H7 (cell line): ENCODE measurements at regions not wholly inside any gene's neighbourhood (a gene's known extent, or its start where the extent isn't known, plus 50 kb on each side); places are given as distances from the start of the nearest gene placed in this dataset.
A peak's percentile ranks its signal among the peaks of the same experiment; 100 is the strongest.

Experiments used
- DNase-seq: peaks from one replicate; pipeline ENCODE4 v3.0.0; 2012
- H3K27me3 ChIP-seq: 2 replicates; pipeline ENCODE4 v1.6.0; 2011; ENCODE audit warnings: mild to moderate bottlenecking, low read length; ENCODE audit not compliant: control insufficient read depth, insufficient read depth
- H3K36me3 ChIP-seq: replicated peaks from 2 replicates; pipeline ENCODE4 v1.5.1; 2011; ENCODE audit warnings: low read length; ENCODE audit not compliant: control insufficient read depth, insufficient read depth
- H3K4me3 ChIP-seq: 2 replicates; pipeline ENCODE4 v1.5.1; 2011; ENCODE audit warnings: low read depth, mild to moderate bottlenecking, control low read depth, low read length, moderate library complexity; ENCODE audit not compliant: insufficient read depth

DNA sequence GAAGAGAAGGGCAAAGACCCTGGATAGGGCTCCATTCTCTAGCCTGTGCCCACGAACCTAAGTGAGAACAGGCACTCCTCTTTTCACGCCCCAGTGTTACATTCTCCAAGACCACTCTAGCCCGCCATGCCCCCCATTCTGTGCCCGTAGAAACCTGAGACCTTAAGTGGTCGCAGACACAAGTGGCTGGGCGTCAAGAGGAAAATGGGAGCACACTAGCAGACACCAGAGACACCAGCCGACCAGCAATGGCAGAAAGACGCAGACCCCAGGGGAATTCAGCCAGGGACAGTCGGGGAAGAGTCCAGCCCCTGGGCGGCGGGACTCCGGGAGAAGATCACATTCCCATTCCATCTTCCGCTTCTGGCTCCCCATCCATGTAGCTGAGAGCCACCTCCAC, 2027.9 kb downstream of the PCDH7 start:
- no peak overlapping the region for H3K4me3 ChIP-seq
- no peaks in the 10 kb centered on the region for H3K36me3 ChIP-seq
- no peaks in the 10 kb centered on the region; the same call in 1 of the 2 replicates for H3K27me3 ChIP-seq
- DNase-seq, result no peak

DNA sequence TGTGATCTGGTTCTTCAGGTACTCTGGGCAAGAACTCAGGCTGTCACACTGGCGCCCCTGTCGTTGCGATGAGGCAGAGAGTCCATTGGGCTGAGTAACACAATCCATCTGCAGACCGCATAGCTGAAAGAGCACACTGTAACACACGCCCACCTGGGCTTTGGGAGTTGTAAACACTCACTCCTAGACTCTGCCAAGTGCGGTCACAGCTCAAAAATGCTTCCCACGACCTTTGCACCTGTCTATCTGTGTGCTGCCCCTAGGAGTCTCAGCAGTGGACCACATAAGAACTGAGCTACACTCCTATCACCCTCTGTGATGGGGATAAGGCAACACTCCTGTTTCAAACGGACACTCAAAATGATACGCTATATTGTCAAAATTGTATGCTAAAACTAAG, 2028.3 kb downstream of the PCDH7 start:
- no peak for DNase-seq
- Histone ChIP-seq H3K27me3 (no peaks in the 10 kb centered on the region; the same call in 1 of the 2 replicates), H3K4me3 (no peak overlapping the region), H3K36me3 (no peaks in the 10 kb centered on the region)

DNA sequence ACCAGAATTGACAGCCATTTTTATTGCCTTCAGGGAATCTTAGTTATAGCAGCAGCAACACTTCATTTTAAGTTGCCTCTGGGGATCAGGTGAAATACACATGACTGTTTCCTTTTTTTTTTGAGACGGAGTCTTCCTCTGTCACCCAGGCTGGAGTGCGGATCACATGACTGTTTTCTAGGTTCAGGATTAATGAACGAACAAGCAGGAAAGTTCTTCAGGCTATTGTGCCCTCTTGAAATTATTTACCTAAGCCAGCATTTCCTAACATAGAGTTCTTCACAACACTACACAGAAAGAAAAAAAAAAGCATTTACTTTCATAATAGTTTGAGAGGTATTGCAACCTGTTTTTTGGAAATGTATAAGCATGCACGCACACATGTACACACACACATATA, 2032.8 kb downstream of the PCDH7 start:
- no peak for DNase-seq
- no peaks in the 10 kb centered on the region for H3K36me3 ChIP-seq
- H3K27me3 ChIP-seq, result no peaks in the 10 kb centered on the region; the same call in 1 of the 2 replicates
- no peak overlapping the region for H3K4me3 ChIP-seq

DNA sequence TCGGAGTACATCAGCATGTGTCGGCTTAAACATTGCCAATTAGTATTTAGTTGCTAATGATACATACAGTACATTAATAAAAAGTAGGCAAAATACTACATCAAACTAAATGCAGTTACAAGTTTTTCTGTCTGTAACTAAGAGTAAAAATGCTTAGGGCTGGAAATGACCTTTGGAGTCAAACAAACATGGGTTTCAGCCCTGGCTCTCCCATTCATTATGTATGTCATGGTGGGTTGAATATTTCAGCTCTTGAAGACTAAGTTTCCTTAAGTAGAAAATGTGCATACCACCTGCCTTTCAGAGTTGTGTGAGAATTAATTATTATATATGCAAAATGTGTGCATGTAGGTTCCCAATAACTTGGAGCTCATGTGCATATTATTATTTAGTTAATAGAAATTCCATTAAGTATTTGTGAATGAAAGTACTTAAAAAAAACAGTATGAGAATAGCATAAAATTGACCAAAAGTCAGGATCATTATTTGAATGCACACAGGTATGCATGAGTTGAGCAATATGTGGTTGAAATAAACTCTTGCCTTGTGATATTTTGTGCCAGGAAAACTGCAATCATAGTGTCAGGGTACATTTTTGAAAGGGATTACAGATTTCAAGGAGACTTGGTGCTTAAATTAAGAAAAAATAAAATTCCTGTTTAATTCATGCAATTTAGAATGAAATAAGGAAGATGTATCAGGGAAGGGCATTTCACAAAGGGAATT, 2048.7 kb downstream of the PCDH7 start:
- no peaks in the 10 kb centered on the region for H3K27me3 ChIP-seq
- no peak overlapping the region for H3K4me3 ChIP-seq
- no peak for DNase-seq
- H3K36me3 ChIP-seq, result no peaks in the 10 kb centered on the region

DNA sequence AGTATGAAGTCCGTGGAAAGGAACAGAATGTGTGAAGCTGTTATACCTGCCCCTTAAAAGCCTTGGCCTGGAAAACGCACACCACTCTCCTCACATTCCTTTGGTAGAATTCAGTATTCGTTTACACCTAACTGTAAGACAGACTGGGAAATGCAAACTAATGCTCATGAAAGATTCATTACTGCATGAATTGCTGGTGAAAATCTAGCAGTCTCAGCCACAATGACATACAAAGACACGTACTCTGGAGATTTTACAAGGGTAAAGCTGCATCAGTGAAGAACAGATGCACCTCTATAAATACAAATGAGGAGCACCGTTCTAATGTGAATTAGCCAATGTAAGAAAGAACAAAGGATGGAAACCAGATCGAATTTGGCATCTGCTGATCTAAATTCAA, 2051.3 kb downstream of the PCDH7 start:
- no peak for DNase-seq
- no peaks in the 10 kb centered on the region for H3K36me3 ChIP-seq
- H3K27me3 ChIP-seq, result no peaks in the 10 kb centered on the region

DNA sequence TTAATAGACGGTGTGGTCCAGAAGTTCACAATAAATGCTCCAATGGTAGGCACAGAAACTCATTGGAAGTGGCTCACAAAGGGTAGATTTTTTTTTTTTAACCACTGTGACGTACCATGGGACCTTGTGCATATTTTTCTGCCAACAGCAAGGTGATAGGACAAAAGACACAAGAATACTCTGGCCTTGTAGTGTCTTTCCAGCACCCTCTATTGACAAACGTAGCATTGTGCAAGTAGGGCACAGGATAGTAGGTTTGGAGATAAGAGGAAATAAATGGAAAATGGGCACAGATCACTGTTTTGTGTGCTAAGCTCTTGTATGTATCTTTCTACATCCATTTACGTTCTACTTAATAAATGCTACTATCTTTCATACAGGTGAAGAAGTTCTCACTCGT, 2054.9 kb downstream of the PCDH7 start:
- Histone ChIP-seq H3K4me3 (no peak overlapping the region), H3K36me3 (no peaks in the 10 kb centered on the region), H3K27me3 (no peaks in the 10 kb centered on the region)
- DNase-seq, result peak; percentile 2

More for the DNA sequence above, 2051.3 kb downstream of the PCDH7 start:
- no peak overlapping the region for H3K4me3 ChIP-seq

DNA sequence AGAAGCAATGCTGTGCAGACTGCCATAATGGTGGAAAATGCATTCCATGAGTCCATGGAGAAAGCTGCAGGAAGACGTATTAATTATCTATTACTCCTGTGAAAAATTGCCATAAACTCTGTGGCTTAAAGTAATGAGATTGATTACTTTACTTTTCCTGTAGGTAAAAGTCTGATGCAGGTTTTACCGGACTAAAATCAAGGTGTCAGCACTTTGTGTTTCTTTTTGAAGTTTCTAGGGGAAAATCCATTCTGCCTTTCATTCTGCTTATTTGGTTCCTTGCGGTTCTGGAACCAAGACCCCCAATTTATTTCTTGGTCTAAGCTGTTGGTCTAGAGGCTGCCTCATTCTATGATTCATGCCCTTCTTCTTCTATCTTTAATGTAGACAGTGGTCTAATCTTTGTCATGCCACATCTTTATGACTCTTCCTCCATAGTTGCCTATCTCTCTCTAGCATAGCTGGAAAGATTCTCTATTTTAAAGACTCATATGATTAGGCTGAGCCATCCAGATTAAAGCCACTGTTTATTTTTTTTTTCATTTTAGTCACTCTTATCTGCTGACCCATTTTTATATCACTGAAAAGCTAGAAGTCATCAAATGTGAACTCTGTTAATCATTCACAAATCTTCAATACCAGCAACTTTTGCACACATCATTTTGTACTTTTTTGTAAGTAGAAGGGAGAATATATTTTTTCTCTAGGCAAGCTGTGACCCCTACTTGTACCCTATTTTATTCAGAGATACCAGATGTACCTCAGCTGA, 2056.4 kb downstream of the PCDH7 start:
- no peak for DNase-seq
- H3K27me3 ChIP-seq, result no peaks in the 10 kb centered on the region
- no peaks in the 10 kb centered on the region for H3K36me3 ChIP-seq
- no peak overlapping the region for H3K4me3 ChIP-seq

DNA sequence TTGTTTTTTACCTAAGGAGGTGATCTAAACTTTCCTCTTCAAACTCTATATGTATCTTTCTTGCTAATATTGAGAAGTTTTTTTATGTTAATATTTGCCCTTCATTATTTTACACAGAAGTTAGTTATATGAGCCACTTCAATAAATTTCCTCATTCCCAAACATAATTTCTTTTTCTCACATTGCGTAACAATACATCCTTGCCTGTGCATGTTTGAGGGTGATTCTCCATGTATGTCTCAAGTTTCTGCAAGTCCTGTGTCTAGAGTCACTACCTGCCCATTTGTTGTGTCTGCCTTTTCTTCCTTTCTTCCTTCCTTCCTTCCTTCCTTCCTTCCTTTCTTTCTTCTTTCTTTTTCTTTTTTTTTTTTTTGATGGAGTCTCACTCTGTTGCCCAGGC, 2057.9 kb downstream of the PCDH7 start:
- Histone ChIP-seq H3K27me3 (no peaks in the 10 kb centered on the region), H3K36me3 (no peaks in the 10 kb centered on the region), H3K4me3 (no peak overlapping the region)
- no peak for DNase-seq

DNA sequence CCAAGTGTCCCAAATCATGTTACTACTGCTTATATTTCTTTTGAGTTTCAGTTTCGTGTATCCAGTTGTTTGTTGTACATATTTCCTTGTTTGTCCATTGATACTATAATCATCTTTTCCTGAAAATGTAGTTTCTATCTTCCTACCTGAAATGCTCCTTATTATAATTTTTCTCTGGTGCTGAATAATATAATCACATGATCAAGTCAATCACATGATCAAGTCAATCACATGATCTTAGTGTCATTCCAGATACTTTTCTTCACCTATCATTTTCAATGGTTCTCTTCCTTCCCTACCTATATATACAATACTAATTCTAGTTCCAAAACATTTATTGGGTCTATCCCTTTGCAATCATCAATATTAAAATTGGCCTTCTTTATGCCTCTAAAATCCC, 2058.8 kb downstream of the PCDH7 start:
- Histone ChIP-seq H3K4me3 (no peak overlapping the region), H3K27me3 (no peaks in the 10 kb centered on the region), H3K36me3 (no peaks in the 10 kb centered on the region)
- no peak for DNase-seq

DNA sequence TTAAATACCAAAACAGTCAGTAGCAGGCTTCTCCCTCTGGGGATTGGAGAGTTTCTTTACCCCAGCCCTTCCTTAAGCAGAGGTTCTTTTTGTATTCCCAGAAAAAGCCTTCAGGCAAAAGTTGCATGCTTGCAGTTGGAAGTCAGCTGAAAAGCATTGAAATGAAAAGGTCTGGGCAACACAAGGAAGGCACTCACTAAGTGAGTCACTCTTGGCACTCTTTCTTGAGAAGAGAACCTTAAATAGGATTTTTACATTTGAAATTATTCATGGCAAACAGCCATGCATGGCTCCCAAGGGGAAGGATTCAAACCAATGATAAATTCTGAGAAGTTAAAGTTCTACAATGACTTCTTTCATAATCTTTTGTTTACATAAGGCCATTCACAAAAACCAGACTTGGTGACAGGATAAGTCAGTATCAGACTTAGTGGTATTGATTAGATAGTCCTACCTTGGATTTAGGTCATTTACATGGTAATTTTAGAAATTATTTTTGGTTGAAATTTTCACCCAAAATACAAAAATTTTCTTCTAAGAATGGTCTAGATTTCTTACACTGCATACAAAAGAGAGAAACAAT, 2068.9 kb downstream of the PCDH7 start:
- Histone ChIP-seq H3K27me3 (no peaks in the 10 kb centered on the region), H3K36me3 (no peaks in the 10 kb centered on the region), H3K4me3 (no peak overlapping the region)
- no peak for DNase-seq

DNA sequence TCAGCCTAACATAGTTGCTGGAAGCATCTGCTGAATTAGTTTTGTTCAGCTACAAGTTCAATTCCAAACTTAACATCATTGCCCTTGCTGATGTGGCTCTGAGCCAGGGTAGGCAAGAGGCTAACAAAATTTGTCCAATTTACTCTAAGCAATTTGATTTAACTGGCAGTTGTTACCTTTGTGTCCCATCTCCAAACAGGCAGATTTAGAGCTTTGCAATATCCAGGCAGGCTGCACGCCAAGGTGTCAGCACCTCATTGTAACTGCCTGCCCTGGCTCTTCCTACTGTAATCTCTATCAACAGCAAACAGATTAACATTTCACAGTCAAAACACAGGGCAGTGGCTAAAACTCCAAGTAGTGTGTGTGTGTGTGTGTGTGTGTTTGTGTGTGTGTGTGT, 2070.6 kb downstream of the PCDH7 start:
- no peaks in the 10 kb centered on the region for H3K36me3 ChIP-seq
- DNase-seq, result no peak
- H3K27me3 ChIP-seq, result no peaks in the 10 kb centered on the region
- H3K4me3 ChIP-seq, result no peak overlapping the region

DNA sequence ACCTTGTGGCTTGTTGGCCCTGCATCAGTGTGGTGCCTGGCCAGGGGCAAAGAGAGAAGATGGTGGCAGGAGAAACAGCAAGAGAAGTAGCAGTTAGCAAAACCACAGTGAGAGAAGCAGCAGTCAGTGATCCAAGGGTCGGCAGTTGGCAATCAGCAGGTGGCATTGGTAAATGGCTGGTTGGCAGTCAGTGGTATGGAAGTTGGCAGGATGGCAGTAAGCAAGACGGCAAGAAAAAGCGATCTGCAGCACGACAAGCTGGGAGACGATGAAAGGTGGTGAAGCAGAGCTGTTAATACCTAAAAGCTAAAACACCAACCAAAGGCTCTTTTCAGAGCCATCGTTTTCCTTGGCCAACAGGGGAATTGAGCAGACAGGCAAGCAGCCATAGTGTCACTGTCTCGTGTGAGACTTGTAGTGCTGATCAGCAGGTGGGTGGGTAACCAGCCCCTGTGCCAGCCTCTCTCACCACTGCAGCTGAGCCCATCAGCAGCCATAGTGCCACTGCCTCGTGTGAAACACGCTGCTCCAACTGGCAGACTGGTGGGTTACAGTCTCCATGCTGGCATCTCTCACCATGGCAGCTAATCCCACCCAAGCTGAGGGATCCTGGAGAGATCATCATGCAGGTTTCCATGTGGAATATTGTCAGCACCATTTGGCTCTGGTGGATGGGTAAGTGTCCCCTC, 2078.4 kb downstream of the PCDH7 start:
- Histone ChIP-seq H3K4me3 (no peak overlapping the region), H3K27me3 (no peaks in the 10 kb centered on the region)
- DNase-seq, result no peak

DNA sequence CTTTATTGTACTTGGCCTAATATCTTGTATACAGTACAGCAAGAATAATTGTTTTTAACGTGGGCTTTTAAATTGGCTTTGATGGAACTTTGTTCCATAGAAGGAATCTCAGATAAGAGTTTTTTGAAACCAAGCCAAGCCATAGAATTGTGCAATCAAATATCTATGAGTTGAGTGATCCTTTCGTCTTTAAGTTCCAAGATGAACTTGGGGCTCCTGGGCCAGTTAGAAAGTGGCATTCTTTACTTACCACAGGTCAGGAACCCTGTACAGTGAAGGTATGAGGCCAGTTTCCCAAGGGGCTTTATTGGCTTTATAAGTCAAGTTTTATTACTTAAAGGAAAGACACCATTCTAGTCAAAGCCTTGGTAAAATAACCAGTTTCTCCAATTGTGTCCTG, 2104.2 kb downstream of the PCDH7 start:
- H3K27me3 ChIP-seq, result no peaks in the 10 kb centered on the region
- no peak for DNase-seq
- no peak overlapping the region for H3K4me3 ChIP-seq
- H3K36me3 ChIP-seq, result no peaks in the 10 kb centered on the region

More for the DNA sequence above, 2078.4 kb downstream of the PCDH7 start:
- no peaks in the 10 kb centered on the region for H3K36me3 ChIP-seq

DNA sequence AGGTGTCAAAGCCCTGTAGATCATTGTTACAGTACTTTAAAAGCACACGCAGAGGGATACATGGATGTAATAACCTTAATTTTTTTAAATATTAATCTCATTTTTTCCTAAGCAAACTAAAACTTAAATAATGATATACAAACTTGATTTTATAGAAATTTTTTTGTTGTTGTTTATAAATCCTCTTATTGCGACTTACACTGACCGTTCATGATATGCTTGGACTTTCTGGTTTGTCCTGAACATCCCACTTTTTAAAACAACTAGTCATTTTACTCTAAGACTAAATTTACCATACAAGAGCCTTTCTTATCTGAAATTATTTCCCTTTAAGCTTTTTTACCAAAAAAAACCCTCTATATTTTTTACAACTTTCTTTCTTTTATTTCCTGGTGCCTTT, 2106.0 kb downstream of the PCDH7 start:
- Histone ChIP-seq H3K27me3 (no peaks in the 10 kb centered on the region), H3K36me3 (no peaks in the 10 kb centered on the region), H3K4me3 (no peak overlapping the region)
- no peak for DNase-seq
